GM23248 (cell line): ENCODE measurements at regions not wholly inside any gene's neighbourhood (a gene's known extent, or its start where the extent isn't known, plus 50 kb on each side); places are given as distances from the start of the nearest gene placed in this dataset.
A peak's percentile ranks its signal among the peaks of the same experiment; 100 is the strongest.

Experiments
- DNase-seq: peaks from one replicate; pipeline ENCODE4 v3.0.0-alpha.2; 2015
- H2AFZ ChIP-seq: fragments of 200-600 bp; sonication (generic); 2 replicates; pipeline ENCODE4 v1.6.1; 2016; ENCODE audit warnings: antibody characterized with exemption
- H3F3A ChIP-seq: fragments of 200-600 bp; sonication (generic); 2 replicates; pipeline ENCODE4 v1.6.1; 2016; ENCODE audit warnings: mild to moderate bottlenecking, antibody characterized with exemption, mixed run types; ENCODE audit not compliant: insufficient read depth
- H3K27ac ChIP-seq: fragments of 200-600 bp; sonication (generic); 2 replicates; pipeline ENCODE4 v1.5.1; 2016; ENCODE audit warnings: mild to moderate bottlenecking
- H3K27me3 ChIP-seq: fragments of 200-600 bp; sonication (generic); replicated peaks from 2 replicates; pipeline ENCODE4 v1.6.1; 2016; ENCODE audit warnings: mild to moderate bottlenecking; ENCODE audit not compliant: insufficient read depth
- H3K36me3 ChIP-seq: fragments of 200-600 bp; sonication (generic); 2 replicates; pipeline ENCODE4 v1.6.1; 2016; ENCODE audit warnings: low read depth, mild to moderate bottlenecking
- H3K4me1 ChIP-seq: fragments of 200-600 bp; sonication (generic); 2 replicates; pipeline ENCODE4 v1.6.1; 2016; ENCODE audit warnings: mild to moderate bottlenecking; ENCODE audit not compliant: insufficient read depth
- H3K4me2 ChIP-seq: fragments of 200-600 bp; sonication (generic); one replicate; pipeline ENCODE4 v1.6.1; 2016; ENCODE audit warnings: mild to moderate bottlenecking; ENCODE audit not compliant: unreplicated experiment
- H3K4me3 ChIP-seq: fragments of 200-600 bp; sonication (generic); 2 replicates; pipeline ENCODE4 v1.5.1; 2016; ENCODE audit warnings: mild to moderate bottlenecking
- H3K79me2 ChIP-seq: fragments of 200-600 bp; sonication (generic); 2 replicates; pipeline ENCODE4 v1.6.1; 2016; ENCODE audit warnings: mild to moderate bottlenecking; ENCODE audit not compliant: insufficient read depth
- H3K9ac ChIP-seq: fragments of 200-600 bp; sonication (generic); 2 replicates; pipeline ENCODE4 v1.6.1; 2016; ENCODE audit warnings: mild to moderate bottlenecking
- H3K9me2 ChIP-seq: fragments of 200-600 bp; sonication (generic); 2 replicates; pipeline ENCODE4 v1.6.1; 2016; ENCODE audit warnings: mixed run types, mild to moderate bottlenecking, moderate library complexity; ENCODE audit not compliant: insufficient read depth
- H3K9me3 ChIP-seq: fragments of 200-600 bp; sonication (generic); one replicate; pipeline ENCODE4 v1.6.1; 2017; ENCODE audit warnings: low read depth
- H4K20me1 ChIP-seq: fragments of 200-600 bp; sonication (generic); 2 replicates; pipeline ENCODE4 v1.6.0; 2016; ENCODE audit not compliant: insufficient read depth
- EZH2 ChIP-seq: fragments of 200-600 bp; sonication (generic); IDR thresholded peaks from 2 replicates; pipeline ENCODE4 v1.6.1; 2018; ENCODE audit warnings: antibody characterized with exemption, mild to moderate bottlenecking; ENCODE audit not compliant: insufficient read depth, poor library complexity, severe bottlenecking
- EZH2phosphoT487 ChIP-seq: fragments of 200-600 bp; sonication (generic); IDR thresholded peaks from 2 replicates; pipeline ENCODE4 v1.6.1; 2018; ENCODE audit warnings: antibody characterized with exemption, moderate library complexity, mild to moderate bottlenecking, low read depth; ENCODE audit not compliant: insufficient read depth
- WGBS, 2 experiments: methylation state at CpG; one replicate each; pipeline ENCODE4 v1.1.6; 2015 to 2017; ENCODE audit warnings: low lambda C conversion rate in 2 of 2, low coverage in 1 of 2; ENCODE audit errors: missing lambda C conversion rate in 2 of 2; 5-methylcytosine and 5-hydroxymethylcytosine counted together
- in situ Hi-C: fragments of 300-500 bp; cut with MboI; formaldehyde crosslinking; loops from 2 replicates; pipeline ENCODE4 v1.15.0; 2020

GRCh38 chr11:109023036-109023435 lies 358.2 kb downstream of the DDX10 start:
- TF ChIP-seq EZH2 = no peak
- no peak for TF ChIP-seq EZH2phosphoT487
- no peaks in the 10 kb centered on the region for H4K20me1 ChIP-seq
- in situ Hi-C loops = no loop called here
- H3K9me2 ChIP-seq = no peaks in the 10 kb centered on the region
- no peak overlapping the region for H3K9ac ChIP-seq
- WGBS, 2 experiments = 64 to 87% methylated on average over 2 of the region's 2 CpGs
- no peak overlapping the region for H3K4me3 ChIP-seq
- no peaks in the 10 kb centered on the region for H3F3A ChIP-seq
- H3K9me3 ChIP-seq = no peaks in the 10 kb centered on the region
- no peaks in the 10 kb centered on the region for H3K27me3 ChIP-seq
- no peak overlapping the region for H3K4me2 ChIP-seq
- H3K4me1 ChIP-seq = peaks cover 10% of the 10 kb centered on the region
- H2AFZ ChIP-seq = no peak overlapping the region
- H3K79me2 ChIP-seq = no peaks in the 10 kb centered on the region
- no peaks in the 10 kb centered on the region for H3K36me3 ChIP-seq
- peak; percentile 22 for DNase-seq
- no peak overlapping the region for H3K27ac ChIP-seq

- Histone ChIP-seq H3K4me3 (no peak overlapping the region), H3K9ac (no peak overlapping the region), H2AFZ (no peak overlapping the region), H3K36me3 (no peaks in the 10 kb centered on the region), H3K4me2 (no peak overlapping the region), H3K4me1 (peaks cover 10% of the 10 kb centered on the region), H3K27ac (no peak overlapping the region), H4K20me1 (no peaks in the 10 kb centered on the region), H3K9me3 (no peaks in the 10 kb centered on the region), H3F3A (no peaks in the 10 kb centered on the region), H3K27me3 (no peaks in the 10 kb centered on the region), H3K79me2 (no peaks in the 10 kb centered on the region), H3K9me2 (no peaks in the 10 kb centered on the region)
- in situ Hi-C loops = no loop called here
- TF ChIP-seq EZH2 (no peak), EZH2phosphoT487 (no peak)
- WGBS, 2 experiments = 0% methylated on average over 1 of the region's 1 CpG
- DNase-seq = peak; percentile 29
These were observed 362.1 kb downstream of the DDX10 start for GRCh38 chr11:109026891-109027489.

- Histone ChIP-seq H4K20me1 (no peaks in the 10 kb centered on the region), H3K4me2 (no peak overlapping the region), H3F3A (peaks cover 2% of the 10 kb centered on the region; the same call in 1 of the 2 replicates), H3K9me3 (no peaks in the 10 kb centered on the region), H3K4me3 (no peak overlapping the region), H3K79me2 (no peaks in the 10 kb centered on the region), H3K4me1 (peaks cover 14% of the 10 kb centered on the region), H2AFZ (no peak overlapping the region), H3K9me2 (no peaks in the 10 kb centered on the region), H3K27me3 (no peaks in the 10 kb centered on the region), H3K9ac (no peak overlapping the region), H3K36me3 (no peaks in the 10 kb centered on the region), H3K27ac (no peak overlapping the region)
- in situ Hi-C loops = no loop called here
- WGBS, 2 experiments = 62 to 65% methylated on average over 2 of the region's 2 CpGs
- TF ChIP-seq EZH2 = no peak
- no peak for TF ChIP-seq EZH2phosphoT487
- no peak for DNase-seq
These were observed 363.0 kb downstream of the DDX10 start for GRCh38 chr11:109027851-109028250.

- Histone ChIP-seq H3K9me2 (no peaks in the 10 kb centered on the region), H4K20me1 (no peaks in the 10 kb centered on the region), H3K9ac (no peak overlapping the region), H3K4me2 (no peak overlapping the region), H3K79me2 (no peaks in the 10 kb centered on the region), H3F3A (peaks cover 23% of the 10 kb centered on the region), H3K27me3 (no peaks in the 10 kb centered on the region), H3K27ac (no peak overlapping the region), H3K36me3 (no peaks in the 10 kb centered on the region), H2AFZ (no peak overlapping the region), H3K9me3 (no peaks in the 10 kb centered on the region), H3K4me3 (no peak overlapping the region), H3K4me1 (peaks cover 33% of the 10 kb centered on the region)
- no peak for DNase-seq
- in situ Hi-C loops = no loop called here
- no peak for TF ChIP-seq EZH2
- no peak for TF ChIP-seq EZH2phosphoT487
- WGBS, 2 experiments = 58 to 68% methylated on average over 5 of the region's 5 CpGs
These were observed 365.1 kb downstream of the DDX10 start for GRCh38 chr11:109029927-109030326.
